GM18873 (cell line): ENCODE measurements at regions not wholly inside any gene's neighbourhood (a gene's known extent, or its start where the extent isn't known, plus 50 kb on each side); places are given as distances from the start of the nearest gene placed in this dataset.

ENCODE experiments used
- ATAC-seq: cut with Tn5 transposase; IDR thresholded peaks from one replicate; pipeline ENCODE4 v1.9.1; 2021; ENCODE audit warnings: mild to moderate bottlenecking, moderate library complexity, moderate number of reproducible peaks; ENCODE audit not compliant: unreplicated experiment, low FRiP score

DNA sequence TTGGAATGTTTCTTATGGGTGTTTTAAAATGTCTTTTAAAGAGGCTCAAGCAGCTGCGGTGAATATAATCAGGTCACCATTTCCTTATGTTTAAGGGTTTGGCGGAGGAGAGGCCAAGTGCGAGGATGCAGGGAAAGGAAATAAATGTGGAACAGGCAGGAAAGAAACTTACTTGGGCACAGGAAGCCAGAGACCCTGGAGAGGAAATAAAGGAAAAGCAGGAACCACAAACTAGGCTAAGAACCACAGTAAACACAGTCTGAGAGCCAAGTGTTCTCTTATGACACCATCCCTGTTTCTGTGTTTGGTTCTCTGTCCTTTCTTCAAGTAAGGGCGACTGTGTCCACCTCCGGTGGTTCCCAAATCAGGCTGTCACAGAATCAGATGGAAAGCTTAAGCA lies 166.5 kb downstream of the C9orf152 start:
- no peak for ATAC-seq

DNA sequence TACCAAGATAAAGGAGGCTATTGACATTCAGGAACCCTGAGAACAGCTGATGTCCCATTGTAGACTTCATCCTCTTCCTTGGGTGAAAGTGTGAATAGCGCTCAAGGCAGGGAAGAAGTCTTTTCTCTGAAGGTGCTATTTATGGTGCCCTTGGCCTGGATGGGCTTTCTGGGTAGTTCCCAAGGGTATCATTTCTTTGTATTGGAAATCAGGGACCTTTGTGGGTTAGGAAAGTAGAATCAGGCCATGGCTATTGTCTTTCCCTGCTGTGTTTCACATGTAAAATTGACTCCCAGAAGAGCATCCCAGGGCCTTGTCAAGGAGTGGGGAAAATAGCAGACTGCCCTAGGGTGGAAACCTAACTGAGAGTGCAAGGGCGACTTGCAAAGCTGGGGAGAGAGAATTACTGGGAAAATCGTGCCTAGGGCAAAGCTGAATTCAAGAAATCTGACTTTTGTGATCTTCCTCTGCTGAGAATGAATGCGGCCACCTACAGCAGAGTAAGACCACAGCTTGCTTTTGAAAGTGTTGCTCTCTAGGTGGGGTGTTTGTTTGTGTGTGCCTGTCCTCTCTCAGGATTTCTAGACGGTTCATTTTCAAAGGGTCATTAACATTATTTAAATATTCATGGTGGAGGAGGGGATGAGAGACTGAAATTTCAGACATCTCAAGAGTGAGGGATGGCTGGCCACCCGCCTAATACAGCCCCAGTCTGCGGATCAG lies 160.6 kb downstream of the C9orf152 start:
- peak; percentile 35 for ATAC-seq

DNA sequence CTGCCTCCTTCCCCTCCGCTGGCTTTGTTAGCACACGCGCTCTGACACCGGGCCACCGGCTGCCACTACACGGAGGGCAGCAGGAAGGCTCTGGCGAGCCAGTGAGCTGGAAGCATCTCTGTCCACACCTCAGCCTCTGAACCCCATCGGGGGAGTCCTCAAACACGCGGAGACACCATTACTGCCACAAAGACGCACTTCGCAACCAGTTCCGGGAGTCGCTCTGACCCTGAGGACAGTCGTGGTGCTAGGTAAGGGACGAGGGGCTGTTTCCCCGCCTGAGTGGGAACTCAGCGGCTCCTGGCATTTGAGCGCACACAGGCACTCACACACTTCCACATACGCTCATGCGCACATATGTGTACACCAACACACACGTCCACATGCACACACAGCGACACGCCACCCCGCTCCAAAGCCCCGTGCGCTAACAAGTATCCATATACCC lies 160.0 kb downstream of the C9orf152 start:
- peak; percentile 19 for ATAC-seq

- ATAC-seq, result peak; percentile 40
Measured at GRCh38 chr9:110048403-110048975, 159.5 kb downstream of the C9orf152 start.

GRCh38 chr9:110048976-110049698 lies 158.8 kb downstream of the C9orf152 start:
- no peak for ATAC-seq

DNA sequence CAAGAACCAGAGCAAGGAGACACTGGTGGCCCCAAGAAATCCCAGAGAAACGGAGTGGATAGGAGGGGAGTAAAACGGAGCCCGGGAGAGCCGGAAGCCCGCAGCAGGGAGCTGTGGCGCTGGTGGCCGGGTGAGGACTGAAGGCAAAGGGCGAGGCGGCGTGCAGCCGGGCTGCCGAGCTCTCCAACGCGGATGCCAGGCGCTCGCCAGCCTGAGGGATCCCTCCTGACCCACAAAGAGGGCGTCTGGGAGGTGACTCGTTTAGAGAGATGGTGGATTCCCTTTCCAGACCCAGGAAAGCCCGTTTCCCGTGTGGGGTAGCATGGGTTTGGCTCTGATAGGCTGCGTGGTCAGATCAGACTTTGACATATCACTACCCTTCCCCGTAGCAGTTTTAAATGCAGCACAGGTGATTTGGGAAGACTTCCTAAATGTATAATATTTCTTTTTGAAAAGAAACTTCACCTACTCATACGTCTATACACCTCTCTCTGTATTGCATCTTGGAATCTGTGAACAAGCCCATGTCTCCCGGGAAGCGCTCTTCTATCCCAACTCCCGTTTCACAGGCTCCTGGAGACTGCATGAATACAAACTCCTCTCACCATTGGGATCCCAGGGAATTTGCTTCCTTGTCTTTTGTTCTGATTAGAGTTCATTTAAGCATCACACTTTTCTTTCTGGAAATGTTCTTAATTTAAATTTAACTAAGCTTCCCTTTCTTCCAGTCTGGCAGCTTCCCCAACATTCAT lies 158.1 kb downstream of the C9orf152 start:
- ATAC-seq, result no peak

DNA sequence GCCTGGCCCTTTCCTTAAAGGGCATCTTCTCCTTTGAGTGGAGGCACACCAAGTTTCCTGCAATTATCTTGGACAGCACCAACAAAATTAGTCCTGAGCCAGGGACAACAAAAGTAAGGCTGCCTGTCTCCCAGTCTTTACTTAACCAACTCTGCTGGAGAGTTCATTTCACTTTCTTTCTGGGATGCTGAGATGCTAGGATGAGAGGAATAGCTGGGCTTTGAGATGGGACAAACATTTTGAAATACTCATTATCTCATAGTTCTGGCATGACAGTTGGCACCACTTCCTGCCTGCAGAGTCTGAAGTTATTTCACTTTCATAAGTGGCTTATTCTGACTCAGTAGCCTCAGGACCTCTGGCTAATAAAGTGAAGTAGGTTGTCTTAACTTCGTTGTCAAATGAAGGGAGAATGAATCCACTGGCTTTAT lies 157.0 kb downstream of the C9orf152 start:
- ATAC-seq, result peak; percentile 59

- no peak for ATAC-seq
Measured at GRCh38 chr9:110056062-110056461, 151.9 kb downstream of the C9orf152 start.

GRCh38 chr9:110058304-110058953 lies 149.5 kb downstream of the C9orf152 start:
- no peak for ATAC-seq

DNA sequence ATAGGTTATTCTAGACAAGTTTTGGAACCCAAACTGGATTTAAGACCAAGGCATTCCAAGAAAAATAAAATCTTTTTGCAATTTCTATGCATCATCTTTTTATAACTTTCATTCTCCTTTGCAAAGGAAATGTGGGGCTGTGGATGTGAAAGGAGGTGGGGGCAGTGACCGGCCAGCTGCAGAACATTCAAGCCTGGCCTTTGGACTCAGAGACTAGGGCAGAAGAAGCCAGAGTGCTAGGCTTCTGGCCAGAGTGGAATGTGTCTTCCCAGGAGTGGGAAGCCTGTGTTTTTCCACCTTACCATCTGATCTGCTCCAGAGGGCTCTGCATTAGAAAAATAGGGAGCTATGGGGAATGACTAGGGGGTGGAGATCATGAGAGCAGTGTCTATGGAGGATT lies 148.5 kb downstream of the C9orf152 start:
- no peak for ATAC-seq

GRCh38 chr9:110064803-110065202 lies 143.2 kb downstream of the C9orf152 start:
- no peak for ATAC-seq

DNA sequence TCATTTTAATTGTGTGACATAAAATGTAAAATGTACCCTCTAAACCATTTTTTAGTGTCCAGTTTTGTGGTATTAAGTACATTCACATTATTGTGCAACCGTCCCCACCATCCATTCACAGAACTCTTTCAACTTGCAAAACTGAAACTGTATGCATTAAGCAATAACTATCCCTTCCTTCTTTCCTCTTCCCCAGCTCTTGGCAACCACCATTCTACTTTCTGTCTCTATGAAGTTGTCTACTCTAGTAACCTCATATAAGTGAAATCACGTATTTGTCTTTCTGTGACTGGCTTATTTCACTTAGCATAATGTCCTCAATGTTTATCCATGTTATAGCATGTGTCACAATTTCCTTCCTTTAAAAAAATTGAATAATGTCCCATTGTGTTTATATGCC lies 142.4 kb downstream of the C9orf152 start:
- ATAC-seq, result peak; percentile 69

DNA sequence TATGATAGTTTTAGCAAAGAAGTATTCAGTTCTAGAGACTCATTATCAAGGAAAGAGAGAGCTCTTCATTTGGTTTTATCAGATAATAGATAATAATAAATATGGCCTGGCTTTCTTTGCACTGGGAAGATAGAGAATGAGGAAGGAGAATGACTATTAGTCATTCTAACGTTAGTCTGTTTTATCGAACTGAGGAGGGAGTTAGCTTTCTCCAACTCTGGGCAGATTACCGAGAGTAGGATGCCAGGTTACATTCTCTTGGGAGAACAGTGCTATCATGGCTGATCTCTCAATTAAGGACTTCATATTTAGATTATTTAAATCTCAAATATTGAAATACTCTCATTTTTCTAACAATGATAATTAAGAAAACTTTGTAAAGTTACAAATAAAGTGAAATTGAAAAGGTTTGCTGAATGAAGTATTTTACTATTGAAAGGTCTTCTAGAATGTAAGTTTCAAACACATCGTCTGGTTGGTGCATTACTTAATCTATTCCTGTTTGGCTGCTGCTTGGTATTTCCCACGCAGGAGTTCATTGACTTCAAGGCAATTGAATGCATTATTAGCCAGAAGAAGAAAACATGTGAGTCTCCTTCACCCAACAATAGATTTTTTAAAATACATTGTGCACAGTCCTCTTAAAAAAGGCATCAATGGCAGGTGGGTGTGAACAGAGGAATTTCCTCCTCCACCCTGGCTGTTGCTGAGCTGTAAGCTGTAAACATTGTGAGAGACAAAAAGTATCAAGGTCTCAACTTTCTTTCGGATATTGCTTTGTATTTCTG lies 140.8 kb downstream of the C9orf152 start:
- ATAC-seq, result no peak

DNA sequence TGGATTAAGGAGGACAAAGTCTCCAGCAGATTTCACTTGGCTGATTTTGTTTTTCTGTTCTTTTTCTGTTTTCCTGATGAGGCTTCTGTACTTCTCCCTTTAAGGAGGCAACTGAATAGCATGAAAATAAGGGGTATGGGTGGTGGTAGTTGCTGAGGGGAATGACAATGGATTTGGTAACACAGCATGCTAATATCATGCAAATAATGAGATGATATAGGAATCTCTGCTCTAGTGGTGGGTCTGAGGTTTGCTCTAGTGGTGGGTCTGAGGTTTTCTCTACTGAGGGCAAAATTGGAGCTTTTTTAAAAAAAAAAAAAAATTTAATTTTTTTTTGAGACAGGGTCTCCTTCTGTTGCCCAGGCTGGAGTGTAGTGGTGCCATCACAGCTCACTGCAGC lies 139.7 kb downstream of the C9orf152 start:
- ATAC-seq, result no peak

GRCh38 chr9:110069326-110070248 lies 138.4 kb downstream of the C9orf152 start:
- ATAC-seq, result no peak

GRCh38 chr9:110072597-110073355 lies 135.2 kb downstream of the C9orf152 start:
- no peak for ATAC-seq

- no peak for ATAC-seq
Measured at GRCh38 chr9:110073356-110073905, 134.5 kb downstream of the C9orf152 start.
